Psoas muscle (tissue), 7 donors: ENCODE measurements at regions not wholly inside any gene's neighbourhood (a gene's known extent, or its start where the extent isn't known, plus 50 kb on each side); places are given as distances from the start of the nearest gene placed in this dataset.

Source experiments
- ATAC-seq, 4 donors: fragments of 200-7000 bp; cut with Tn5 transposase; one replicate each; pipeline ENCODE4 v1.9.1; 2020; ENCODE audit warnings: moderate library complexity in 3 of 4, mild to moderate bottlenecking in 2 of 4
- DNase-seq, 2 donors: peaks; one replicate each; pipeline ENCODE4 v3.0.0-alpha.2; 2020
- H3K27ac ChIP-seq: fragments of 200-600 bp; one replicate; pipeline ENCODE4 v1.8.0; 2022
- H3K27me3 ChIP-seq, 3 donors: fragments of 200-600 bp in 1 of 3; one replicate each; pipeline versions ENCODE4 v1.6.1 to v1.8.0; 2013 to 2022; ENCODE audit warnings: low read length in 2 of 3, mild to moderate bottlenecking in 2 of 3, moderate library complexity in 1 of 3; ENCODE audit not compliant: insufficient read depth in 3 of 3
- H3K36me3 ChIP-seq, 2 donors: fragments of 200-600 bp in 1 of 2; one replicate each; pipeline versions ENCODE4 v1.6.1 to v1.8.0; 2013 to 2022; ENCODE audit warnings: low read depth in 1 of 2, mild to moderate bottlenecking in 1 of 2, moderate library complexity in 1 of 2; ENCODE audit not compliant: insufficient read depth in 1 of 2
- H3K4me1 ChIP-seq: fragments of 200-600 bp; one replicate; pipeline ENCODE4 v1.8.0; 2022
- H3K4me3 ChIP-seq: fragments of 200-600 bp; one replicate; pipeline ENCODE4 v1.8.0; 2022; ENCODE audit warnings: mild to moderate bottlenecking
- H3K9me3 ChIP-seq: fragments of 200-600 bp; one replicate; pipeline ENCODE4 v1.8.0; 2022
- CTCF ChIP-seq: fragments of 200-600 bp; IDR thresholded peaks from one replicate; pipeline ENCODE4 v1.8.0; 2022; ENCODE audit warnings: antibody characterized with exemption
- WGBS, 3 donors: extraction: QIAGEN DNeasy Blood & Tissue Kit; methylation state at CpG; one replicate each; pipeline versions ENCODE4 v1.1.6 to v1.1.7; 2013; 5-methylcytosine and 5-hydroxymethylcytosine counted together
- intact Hi-C, 2 donors: fragments of 100-400 bp; cut with DNase I; formaldehyde crosslinking; loops; one replicate each; pipeline versions ENCODE4 v1.11.0 to v1.14.2; 2022
- donor health status: healthy with polysubstance abuse.
- donor health status: DM: no; HTN: no; CAD: no; lungs with moderate emphysema.
- donor health status: Bipolar disorder and iron deficiency.
- donor health status: healthy.
- donor health status: DM: yes; HTN: yes; CAD: no.
- donor health status: DM: no; HTN: no; CAD: no.
- donor health status: DM: yes; HTN: yes; CAD: no.

DNA sequence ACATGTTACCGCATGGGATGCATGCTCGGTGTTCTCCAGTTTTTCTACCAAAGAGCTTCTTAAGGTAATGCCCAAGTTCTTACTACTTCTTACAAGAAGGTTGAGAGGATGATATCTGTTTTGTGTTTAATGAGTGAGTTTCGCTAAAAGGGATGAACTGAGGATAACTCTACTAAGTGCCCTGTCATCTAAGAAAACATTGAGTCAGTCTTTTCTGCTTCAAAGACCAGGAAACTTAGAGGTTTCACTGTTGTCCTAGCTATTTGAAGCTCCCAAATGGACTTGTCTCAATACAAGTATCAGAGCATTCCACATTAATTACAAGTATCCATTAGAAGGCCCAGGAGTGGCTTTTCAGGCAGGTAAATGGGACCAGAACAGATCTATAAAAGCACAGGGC, 296.2 kb downstream of the KBTBD8 start:
- WGBS, 3 donors = 96 to 98% (median 97%) methylated on average over 3 of the region's 3 CpGs
- Histone ChIP-seq H3K4me3 (no peak overlapping the region), H3K27me3 (no peaks in the 10 kb centered on the region), H3K27ac (no peak overlapping the region), H3K9me3 (no peaks in the 10 kb centered on the region), H3K4me1 (peaks cover 3% of the 10 kb centered on the region), H3K36me3 (no peaks in the 10 kb centered on the region)
- DNase-seq = no peak
- no peak for ATAC-seq
- TF ChIP-seq CTCF = no peak
- intact Hi-C loops = no loop called here

GRCh38 chr3:67296039-67296892, 298.2 kb downstream of the KBTBD8 start:
- no peak for TF ChIP-seq CTCF
- Histone ChIP-seq H3K27ac (no peak overlapping the region), H3K27me3 (no peaks in the 10 kb centered on the region), H3K9me3 (no peaks in the 10 kb centered on the region), H3K36me3 (no peaks in the 10 kb centered on the region), H3K4me3 (no peak overlapping the region), H3K4me1 (no peaks in the 10 kb centered on the region)
- DNase-seq (no peak), ATAC-seq (no peak)
- 67 to 71% (median 69%) methylated on average over 5 of the region's 5 CpGs for WGBS, 3 donors
- intact Hi-C loops = no loop called here

GRCh38 chr3:67297715-67298475, 299.8 kb downstream of the KBTBD8 start:
- Histone ChIP-seq H3K4me1 (no peaks in the 10 kb centered on the region), H3K27me3 (no peaks in the 10 kb centered on the region), H3K27ac (no peak overlapping the region), H3K9me3 (no peaks in the 10 kb centered on the region), H3K4me3 (no peak overlapping the region), H3K36me3 (no peaks in the 10 kb centered on the region)
- WGBS, 3 donors = 80 to 82% (median 81%) methylated on average over 4 of the region's 4 CpGs
- no peak for TF ChIP-seq CTCF
- no peak for ATAC-seq
- DNase-seq = no peak
- intact Hi-C loops = no loop called here

DNA sequence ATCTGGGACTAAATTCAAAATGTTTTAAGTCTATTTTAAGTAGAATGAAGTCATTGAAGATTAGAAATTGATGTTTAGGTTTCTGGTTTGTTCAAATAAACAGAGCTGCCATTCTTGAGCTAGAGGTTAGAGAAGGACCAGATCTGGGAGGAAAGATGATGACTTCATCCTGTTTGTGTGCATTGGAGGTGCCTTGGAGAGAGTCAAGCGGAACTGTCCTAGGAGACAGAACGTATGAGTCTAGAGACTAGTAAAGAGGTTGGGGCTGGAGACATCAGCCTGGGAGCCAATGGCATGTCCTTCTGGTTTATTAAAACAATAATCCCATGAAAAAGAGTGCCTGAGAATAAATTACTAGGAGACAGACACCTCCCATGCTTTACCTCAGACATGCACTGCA, 303.4 kb downstream of the KBTBD8 start:
- intact Hi-C loops = no loop called here
- no peaks in the 10 kb centered on the region for H3K4me1 ChIP-seq
- H3K9me3 ChIP-seq = no peaks in the 10 kb centered on the region
- TF ChIP-seq CTCF = no peak
- H3K4me3 ChIP-seq = no peak overlapping the region
- H3K27me3 ChIP-seq = no peaks in the 10 kb centered on the region
- DNase-seq (no peak), ATAC-seq (no peak)
- no peaks in the 10 kb centered on the region for H3K36me3 ChIP-seq
- no peak overlapping the region for H3K27ac ChIP-seq
- WGBS, 3 donors = 56 to 82% (median 78%) methylated on average over 2 of the region's 2 CpGs
